LNCaP clone FGC (cell line): ENCODE measurements at regions not wholly inside any gene's neighbourhood (a gene's known extent, or its start where the extent isn't known, plus 50 kb on each side); places are given as distances from the start of the nearest gene placed in this dataset.

Experiments used
- DNase-seq: peaks from one replicate; pipeline ENCODE4 v3.0.0-alpha.2; 2011; ENCODE audit warnings: low read depth
- H3K4me3 ChIP-seq: 2 replicates; pipeline ENCODE4 v1.5.1; 2011; ENCODE audit warnings: mild to moderate bottlenecking, low read depth, low read length, control low read depth
- TF ChIP-seq, protein P1 (sequence below): IDR thresholded peaks from 2 replicates; pipeline ENCODE4 v1.5.1; 2012; ENCODE audit warnings: mild to moderate bottlenecking; ENCODE audit not compliant: control insufficient read depth, insufficient read depth; ENCODE audit errors: extremely low read depth

DNA sequence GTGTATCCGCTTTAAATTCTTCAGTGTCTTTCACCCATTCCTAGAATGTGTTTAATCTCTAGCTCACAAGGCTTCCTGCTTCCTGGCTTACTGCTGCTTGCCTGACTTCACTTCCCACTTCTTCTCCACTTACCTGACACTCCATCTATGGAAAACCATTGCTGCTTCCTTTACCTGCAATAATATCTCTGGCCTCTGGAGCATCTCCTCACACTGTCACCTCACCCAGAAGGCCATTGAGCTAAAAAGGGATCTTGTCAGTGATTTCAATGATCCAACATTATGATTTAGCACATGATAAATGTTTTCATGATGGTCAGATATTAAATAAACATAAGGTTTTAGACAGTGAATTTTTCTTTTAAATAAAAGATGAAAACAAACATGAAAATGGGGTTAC lies 281.1 kb downstream of the MRPS30 start:
- no peak for DNase-seq
- TF ChIP-seq, protein P1, sequence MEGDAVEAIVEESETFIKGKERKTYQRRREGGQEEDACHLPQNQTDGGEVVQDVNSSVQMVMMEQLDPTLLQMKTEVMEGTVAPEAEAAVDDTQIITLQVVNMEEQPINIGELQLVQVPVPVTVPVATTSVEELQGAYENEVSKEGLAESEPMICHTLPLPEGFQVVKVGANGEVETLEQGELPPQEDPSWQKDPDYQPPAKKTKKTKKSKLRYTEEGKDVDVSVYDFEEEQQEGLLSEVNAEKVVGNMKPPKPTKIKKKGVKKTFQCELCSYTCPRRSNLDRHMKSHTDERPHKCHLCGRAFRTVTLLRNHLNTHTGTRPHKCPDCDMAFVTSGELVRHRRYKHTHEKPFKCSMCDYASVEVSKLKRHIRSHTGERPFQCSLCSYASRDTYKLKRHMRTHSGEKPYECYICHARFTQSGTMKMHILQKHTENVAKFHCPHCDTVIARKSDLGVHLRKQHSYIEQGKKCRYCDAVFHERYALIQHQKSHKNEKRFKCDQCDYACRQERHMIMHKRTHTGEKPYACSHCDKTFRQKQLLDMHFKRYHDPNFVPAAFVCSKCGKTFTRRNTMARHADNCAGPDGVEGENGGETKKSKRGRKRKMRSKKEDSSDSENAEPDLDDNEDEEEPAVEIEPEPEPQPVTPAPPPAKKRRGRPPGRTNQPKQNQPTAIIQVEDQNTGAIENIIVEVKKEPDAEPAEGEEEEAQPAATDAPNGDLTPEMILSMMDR: no peak; the same call in 1 of the 2 replicates
- H3K4me3 ChIP-seq: no peak overlapping the region

DNA sequence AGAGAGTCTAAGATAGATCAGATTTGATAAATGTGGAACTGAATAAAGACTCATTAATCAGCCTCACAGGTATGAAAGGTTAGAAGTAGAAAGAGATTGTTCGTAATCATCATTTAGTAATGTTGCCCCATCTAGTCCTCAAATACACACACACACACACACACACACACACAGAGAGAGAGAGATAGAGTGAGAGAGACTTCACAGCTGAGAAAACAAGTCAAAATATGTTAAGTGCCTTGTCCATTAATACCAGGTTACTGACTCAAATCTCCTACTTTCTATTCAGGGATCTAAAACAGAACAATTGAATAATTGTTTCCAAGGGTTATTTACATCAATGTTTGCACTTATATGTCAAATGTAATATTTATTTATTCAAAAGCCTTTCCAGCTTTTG lies 284.6 kb downstream of the MRPS30 start:
- no peak for DNase-seq
- TF ChIP-seq, protein P1: no peak
- no peak overlapping the region for H3K4me3 ChIP-seq

GRCh38 chr5:45094876-45095440 lies 286.2 kb downstream of the MRPS30 start:
- H3K4me3 ChIP-seq: no peak overlapping the region
- no peak for DNase-seq
- TF ChIP-seq, protein P1: no peak

- H3K4me3 ChIP-seq: no peak overlapping the region
- DNase-seq: no peak
- TF ChIP-seq, protein P1: no peak
These were observed 289.7 kb downstream of the MRPS30 start for GRCh38 chr5:45098483-45098882.

DNA sequence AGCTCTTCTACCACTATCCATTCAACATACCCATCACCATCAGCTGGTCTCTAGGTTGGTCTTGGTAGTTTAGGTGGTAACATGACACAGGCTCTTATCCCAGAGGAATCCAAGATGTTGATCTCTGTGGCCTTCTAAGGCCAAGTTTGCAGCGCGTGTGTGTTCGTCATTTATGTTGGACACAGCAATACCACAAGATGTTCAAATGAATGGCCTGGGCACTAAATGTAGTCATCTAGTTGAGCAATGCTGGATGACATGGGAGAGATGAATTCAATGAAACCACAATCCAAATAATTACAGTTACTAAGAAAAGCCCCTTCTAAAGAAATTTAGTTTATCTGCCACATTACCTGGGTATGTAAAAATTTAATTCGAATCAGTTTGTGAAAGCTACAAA lies 292.4 kb downstream of the MRPS30 start:
- no peak overlapping the region for H3K4me3 ChIP-seq
- TF ChIP-seq, protein P1: no peak
- no peak for DNase-seq

- no peak for DNase-seq
- H3K4me3 ChIP-seq: no peak overlapping the region
- TF ChIP-seq, protein P1: no peak
These were observed 296.8 kb downstream of the MRPS30 start for GRCh38 chr5:45105491-45105994.

DNA sequence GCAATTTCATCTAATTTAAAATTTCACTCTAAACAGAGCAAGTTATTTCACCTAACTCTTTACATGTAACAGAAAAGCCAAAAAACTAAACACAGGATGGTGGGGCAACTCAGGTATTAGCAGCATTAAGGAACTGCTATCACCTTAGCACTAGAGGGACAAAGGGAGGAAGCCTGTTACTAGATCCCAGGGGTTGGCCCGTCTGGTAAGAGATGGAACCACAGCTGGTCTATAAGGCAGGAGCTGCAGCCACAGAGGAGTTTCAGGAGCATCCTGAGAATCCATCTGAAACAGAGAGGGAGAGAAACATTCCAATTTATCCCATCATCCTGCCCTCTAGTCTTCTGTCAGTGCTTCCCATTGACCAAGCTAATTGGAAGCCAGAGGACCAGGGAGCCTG lies 300.3 kb downstream of the MRPS30 start:
- DNase-seq: no peak
- H3K4me3 ChIP-seq: no peak overlapping the region
- TF ChIP-seq, protein P1: no peak
